ENCODE measurements at regions not wholly inside any gene's neighbourhood (a gene's known extent, or its start where the extent isn't known, plus 50 kb on each side); places are given as distances from the start of the nearest gene placed in this dataset.
"Not testable (repeated sequence)": the region's sequence is repeated elsewhere in the genome, so short reads cannot be mapped to it uniquely, and the experiment has no call there.

GRCh38 chr2:89679254-89679653 is 987.8 kb downstream of the RPIA start:
- H3K27ac Mint-ChIP-seq; H3K4me1 Mint-ChIP-seq (ENCODE audit: low read depth); H3K4me3 Mint-ChIP-seq; H3K9me3 Mint-ChIP-seq; H3K36me3 Mint-ChIP-seq (ENCODE audit: low read depth); DNase-seq; H3K27me3 Mint-ChIP-seq (ENCODE audit: low read depth); intact Hi-C loops (cut with micrococcal nuclease); CTCF ChIA-PET: not testable (repeated sequence)

All from activated naive CD4-positive, alpha-beta T cell treated with anti-CD3 and anti-CD28 coated beads for 36 hours (primary cell).